Stimulated activated naive CD4-positive, alpha-beta T cell treated with Interleukin-2 at 50 U/mL for 16 hours (primary cell): ENCODE measurements at regions not wholly inside any gene's neighbourhood (a gene's known extent, or its start where the extent isn't known, plus 50 kb on each side); places are given as distances from the start of the nearest gene placed in this dataset.

ENCODE experiments used
- DNase-seq: peaks from one replicate; lab custom pipeline; 2025; lab: John Stamatoyannopoulos, UW

- DNase-seq, result no peak
Observed at GRCh38 chr14:34012978-34013720, 62.3 kb upstream of the EGLN3 start.

GRCh38 chr14:34012369-34012768, 61.5 kb upstream of the EGLN3 start:
- DNase-seq, result no peak

- no peak for DNase-seq
Observed at GRCh38 chr14:34009956-34010355, 59.1 kb upstream of the EGLN3 start.

GRCh38 chr14:34007902-34008301, 57.0 kb upstream of the EGLN3 start:
- DNase-seq, result no peak

GRCh38 chr14:34005901-34006300, 55.0 kb upstream of the EGLN3 start:
- DNase-seq, result no peak

- DNase-seq, result no peak
Observed at GRCh38 chr14:34004881-34005280, 54.0 kb upstream of the EGLN3 start.

- DNase-seq, result no peak
Observed at GRCh38 chr14:34003691-34004090, 52.8 kb upstream of the EGLN3 start.

GRCh38 chr14:34003082-34003668, 52.3 kb upstream of the EGLN3 start:
- DNase-seq, result no peak
